H1 (cell line): ENCODE measurements at regions not wholly inside any gene's neighbourhood (a gene's known extent, or its start where the extent isn't known, plus 50 kb on each side); places are given as distances from the start of the nearest gene placed in this dataset.

Experiments used
- EGR1 ChIP-seq: IDR thresholded peaks from 2 replicates; pipeline ENCODE4 v1.6.1; 2011; ENCODE audit warnings: low read depth, low read length, borderline replicate concordance
- TEAD4 ChIP-seq: IDR thresholded peaks from 2 replicates; pipeline ENCODE4 v1.6.1; 2012; ENCODE audit warnings: low read depth, low read length, inconsistent platforms, mixed read lengths

GRCh38 chr18:5059696-5060032 is 137.4 kb downstream of the AKAIN1 start (continued):
- TF ChIP-seq EGR1, result no peak
- no peak for TF ChIP-seq TEAD4
